ENCODE measurements at regions not wholly inside any gene's neighbourhood (a gene's known extent, or its start where the extent isn't known, plus 50 kb on each side); places are given as distances from the start of the nearest gene placed in this dataset.
A peak's percentile ranks its signal among the peaks of the same experiment; 100 is the strongest.

- DNase-seq (ENCODE audit: low spot score): no peak
- Histone ChIP-seq H3K9me3 (no peaks in the 10 kb centered on the region), H3K27me3 (replicated peaks; ENCODE audit: insufficient read depth) (no peaks in the 10 kb centered on the region), H3K36me3 (no peaks in the 10 kb centered on the region), H3K4me1 (ENCODE audit: control insufficient read depth in 1 of 2, low read depth in 2 of 2) (peaks cover 21 to 60% of the 10 kb centered on the region in 2 donors), H3K4me3 (peak overlapping the region; percentile 33), H3K27ac (peak overlapping the region; percentile 78)
- no peak for ATAC-seq (ENCODE audit: insufficient number of reproducible peaks, low FRiP score, low read depth)
- TF ChIP-seq, protein P1, sequence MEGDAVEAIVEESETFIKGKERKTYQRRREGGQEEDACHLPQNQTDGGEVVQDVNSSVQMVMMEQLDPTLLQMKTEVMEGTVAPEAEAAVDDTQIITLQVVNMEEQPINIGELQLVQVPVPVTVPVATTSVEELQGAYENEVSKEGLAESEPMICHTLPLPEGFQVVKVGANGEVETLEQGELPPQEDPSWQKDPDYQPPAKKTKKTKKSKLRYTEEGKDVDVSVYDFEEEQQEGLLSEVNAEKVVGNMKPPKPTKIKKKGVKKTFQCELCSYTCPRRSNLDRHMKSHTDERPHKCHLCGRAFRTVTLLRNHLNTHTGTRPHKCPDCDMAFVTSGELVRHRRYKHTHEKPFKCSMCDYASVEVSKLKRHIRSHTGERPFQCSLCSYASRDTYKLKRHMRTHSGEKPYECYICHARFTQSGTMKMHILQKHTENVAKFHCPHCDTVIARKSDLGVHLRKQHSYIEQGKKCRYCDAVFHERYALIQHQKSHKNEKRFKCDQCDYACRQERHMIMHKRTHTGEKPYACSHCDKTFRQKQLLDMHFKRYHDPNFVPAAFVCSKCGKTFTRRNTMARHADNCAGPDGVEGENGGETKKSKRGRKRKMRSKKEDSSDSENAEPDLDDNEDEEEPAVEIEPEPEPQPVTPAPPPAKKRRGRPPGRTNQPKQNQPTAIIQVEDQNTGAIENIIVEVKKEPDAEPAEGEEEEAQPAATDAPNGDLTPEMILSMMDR (IDR thresholded peaks at IDR 0.05): no peak
Observed at GRCh38 chr5:96259151-96259772, 173.8 kb downstream of the PCSK1 start.

DNA sequence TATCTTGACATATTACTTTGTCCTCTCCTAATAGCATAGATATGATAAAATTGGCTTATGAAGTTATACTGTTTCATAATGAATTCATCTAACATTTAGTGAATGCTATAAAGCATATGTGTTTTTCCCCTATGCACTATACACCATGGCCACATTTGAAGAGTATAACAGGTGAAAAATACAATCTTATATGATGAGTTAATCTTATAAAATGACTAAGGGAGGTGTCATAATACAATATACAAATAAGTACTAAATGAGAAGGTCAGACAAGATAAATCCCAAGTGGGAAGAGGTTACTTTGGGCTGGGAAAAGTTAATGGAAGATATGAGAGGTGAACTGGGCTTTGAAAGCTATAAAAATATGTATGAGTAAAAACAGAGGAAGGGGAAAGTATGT lies 174.4 kb downstream of the PCSK1 start:
- Histone ChIP-seq H3K4me1 (ENCODE audit: control insufficient read depth in 1 of 2, low read depth in 2 of 2) (peaks cover 21 to 60% of the 10 kb centered on the region in 2 donors), H3K27ac (peak overlapping the region; percentile 78), H3K4me3 (no peak overlapping the region), H3K36me3 (no peaks in the 10 kb centered on the region), H3K27me3 (replicated peaks; ENCODE audit: insufficient read depth) (no peaks in the 10 kb centered on the region), H3K9me3 (no peaks in the 10 kb centered on the region)
- ATAC-seq (ENCODE audit: insufficient number of reproducible peaks, low FRiP score, low read depth) (no peak), DNase-seq (ENCODE audit: low spot score) (no peak)
- TF ChIP-seq, protein P1 (IDR thresholded peaks at IDR 0.05): no peak

DNA sequence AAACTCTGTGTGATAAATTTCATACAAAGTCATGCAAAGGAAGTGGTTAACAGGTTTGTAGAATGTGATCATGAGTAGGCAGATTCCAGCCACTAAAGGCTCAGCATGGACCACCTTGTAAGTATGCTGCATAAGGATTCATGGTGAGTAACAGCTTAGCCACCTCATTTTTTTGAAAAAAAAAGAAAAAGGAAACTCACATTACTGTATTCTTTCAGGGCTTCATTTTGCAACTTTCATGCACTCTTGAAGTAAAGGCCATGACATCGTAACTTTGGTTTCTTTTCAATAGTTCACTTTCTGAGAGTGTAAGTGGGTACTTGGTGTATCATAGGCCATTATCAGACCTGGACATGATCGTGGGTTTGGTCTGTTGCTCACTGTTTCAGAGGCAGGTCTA lies 175.1 kb downstream of the PCSK1 start:
- H3K27me3 ChIP-seq (replicated peaks; ENCODE audit: insufficient read depth): no peaks in the 10 kb centered on the region
- no peaks in the 10 kb centered on the region for H3K36me3 ChIP-seq
- ATAC-seq (ENCODE audit: insufficient number of reproducible peaks, low FRiP score, low read depth) (no peak), DNase-seq (ENCODE audit: low spot score) (no peak)
- no peaks in the 10 kb centered on the region for H3K9me3 ChIP-seq
- H3K4me3 ChIP-seq: no peak overlapping the region
- TF ChIP-seq, protein P1 (IDR thresholded peaks at IDR 0.05): no peak
- peaks cover 21 to 60% of the 10 kb centered on the region in 2 donors for H3K4me1 ChIP-seq (ENCODE audit: control insufficient read depth in 1 of 2, low read depth in 2 of 2)
- peak overlapping the region; percentile 78 for H3K27ac ChIP-seq

DNA sequence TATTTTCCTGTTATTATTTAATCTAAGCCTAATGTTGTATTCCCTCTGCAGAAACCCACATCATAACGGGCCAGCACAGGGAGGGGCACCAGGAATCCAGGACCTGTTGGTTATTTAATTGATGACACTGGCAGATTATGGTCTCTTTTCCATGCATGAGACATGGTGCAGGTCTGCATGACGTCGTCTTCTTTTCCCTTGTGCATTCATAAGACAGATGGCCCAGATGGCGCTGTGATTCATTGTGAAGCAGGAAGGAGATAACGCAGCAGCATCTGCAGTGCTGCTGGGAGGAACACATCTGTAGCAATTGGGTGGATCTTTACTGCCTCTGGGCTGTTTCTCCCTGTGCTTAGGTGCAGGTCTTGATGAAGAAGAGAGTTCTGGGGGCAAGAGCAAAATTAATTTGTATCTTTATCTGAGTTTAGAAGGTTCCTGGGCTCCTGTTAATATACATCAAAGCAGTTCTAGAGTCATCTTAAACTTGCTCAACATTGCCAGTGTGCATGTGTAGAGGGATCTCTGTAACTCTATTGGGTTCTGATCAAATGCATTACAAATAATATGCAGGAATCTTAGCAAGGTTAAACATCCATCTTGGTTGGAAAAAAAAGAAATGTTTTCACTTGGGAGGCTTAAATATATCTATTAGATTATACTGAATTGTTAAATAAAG lies 176.1 kb downstream of the PCSK1 start:
- no peak for DNase-seq (ENCODE audit: low spot score)
- TF ChIP-seq, protein P1 (IDR thresholded peaks at IDR 0.05): no peak
- no peaks in the 10 kb centered on the region for H3K27me3 ChIP-seq (replicated peaks; ENCODE audit: insufficient read depth)
- H3K27ac ChIP-seq: peak overlapping the region; percentile 35 to 39
- H3K4me1 ChIP-seq (ENCODE audit: control insufficient read depth in 1 of 2, low read depth in 2 of 2): peaks cover 21 to 60% of the 10 kb centered on the region in 2 donors
- H3K9me3 ChIP-seq: no peaks in the 10 kb centered on the region
- ATAC-seq (ENCODE audit: insufficient number of reproducible peaks, low FRiP score, low read depth): no peak
- H3K36me3 ChIP-seq: no peaks in the 10 kb centered on the region
- no peak overlapping the region for H3K4me3 ChIP-seq

- ATAC-seq (ENCODE audit: insufficient number of reproducible peaks, low FRiP score, low read depth): no peak
- Histone ChIP-seq H3K9me3 (no peaks in the 10 kb centered on the region), H3K36me3 (no peaks in the 10 kb centered on the region), H3K4me3 (peak overlapping the region; percentile 26), H3K27me3 (replicated peaks; ENCODE audit: insufficient read depth) (no peaks in the 10 kb centered on the region), H3K4me1 (ENCODE audit: control insufficient read depth in 1 of 2, low read depth in 2 of 2) (peaks cover 19 to 47% of the 10 kb centered on the region in 2 donors), H3K27ac (peak overlapping the region; percentile 68 to 75)
- no peak for DNase-seq (ENCODE audit: low spot score)
- TF ChIP-seq, protein P1 (IDR thresholded peaks at IDR 0.05): no peak
Observed at GRCh38 chr5:96254980-96255691, 177.9 kb downstream of the PCSK1 start.

All from thoracic aorta (tissue), 2 donors.